CD4-positive, alpha-beta memory T cell (primary cell): ENCODE measurements at regions not wholly inside any gene's neighbourhood (a gene's known extent, or its start where the extent isn't known, plus 50 kb on each side); places are given as distances from the start of the nearest gene placed in this dataset.
A peak's percentile ranks its signal among the peaks of the same experiment; 100 is the strongest.
"Not testable (repeated sequence)": the region's sequence is repeated elsewhere in the genome, so short reads cannot be mapped to it uniquely, and the experiment has no call there.

Source experiments
- CTCF ChIA-PET: fragments of 350-600 bp; sonication (Branson Sonifier 250); formaldehyde crosslinking; loops from one replicate; lab custom pipeline; 2021; ENCODE audit warnings: inconsistent platforms; ENCODE audit not compliant: partially characterized antibody; lab: Charles Lee
- POLR2A ChIA-PET: fragments of 350-600 bp; sonication (Branson Sonifier 250); formaldehyde crosslinking; loops from one replicate; lab custom pipeline; 2021; ENCODE audit not compliant: partially characterized antibody; lab: Charles Lee
- DNase-seq, 5 donors: peaks; one replicate each; pipeline versions ENCODE4 v3.0.0 to v3.0.0-alpha.2; 2020 to 2022; ENCODE audit warnings: mixed read lengths in 1 of 5
- H3K27ac ChIP-seq: one replicate; pipeline ENCODE4 v1.7.0; 2013; ENCODE audit warnings: low read depth, low read length
- H3K27me3 ChIP-seq: 2 replicates; pipeline ENCODE4 v1.7.0; 2013; ENCODE audit warnings: mild to moderate bottlenecking, low read length, moderate library complexity; ENCODE audit not compliant: insufficient read depth
- H3K36me3 ChIP-seq: 2 replicates; pipeline ENCODE4 v1.7.0; 2013; ENCODE audit warnings: mild to moderate bottlenecking, low read length, moderate library complexity; ENCODE audit not compliant: insufficient read depth
- H3K4me1 ChIP-seq: 2 replicates; pipeline ENCODE4 v1.7.0; 2013; ENCODE audit warnings: mild to moderate bottlenecking, low read length, moderate library complexity; ENCODE audit not compliant: insufficient read depth
- H3K4me3 ChIP-seq, 2 donors: one replicate each; pipeline ENCODE4 v1.7.0; 2013; ENCODE audit warnings: low read length in 2 of 2, mild to moderate bottlenecking in 1 of 2
- H3K9me3 ChIP-seq, 2 donors: one replicate each; pipeline ENCODE4 v1.7.0; 2013; ENCODE audit warnings: low read length in 2 of 2, control low read depth in 1 of 2; ENCODE audit not compliant: control insufficient read depth in 1 of 2
- H3K27ac Mint-ChIP-seq, 7 donors: one replicate each; pipeline ENCODE4 v1.8.0; 2020 to 2021; ENCODE audit warnings: mixed read lengths in 7 of 7, mild to moderate bottlenecking in 6 of 7, inconsistent platforms in 3 of 7, moderate library complexity in 3 of 7
- H3K27me3 Mint-ChIP-seq, 2 donors: one replicate each; pipeline ENCODE4 v1.8.0; 2020 to 2021; ENCODE audit warnings: mixed read lengths in 2 of 2
- H3K36me3 Mint-ChIP-seq, 2 donors: one replicate each; pipeline ENCODE4 v1.8.0; 2020 to 2021; ENCODE audit warnings: mixed read lengths in 2 of 2, inconsistent platforms in 1 of 2, mild to moderate bottlenecking in 1 of 2
- H3K4me1 Mint-ChIP-seq, 4 donors: one replicate each; pipeline ENCODE4 v1.8.0; 2020 to 2021; ENCODE audit warnings: mixed read lengths in 4 of 4, mild to moderate bottlenecking in 1 of 4
- H3K4me3 Mint-ChIP-seq, 8 donors: one replicate each; pipeline ENCODE4 v1.8.0; 2020 to 2021; ENCODE audit warnings: mixed read lengths in 8 of 8, mild to moderate bottlenecking in 7 of 8, moderate library complexity in 6 of 8, inconsistent platforms in 3 of 8
- H3K9me3 Mint-ChIP-seq, 8 donors: one replicate each; pipeline ENCODE4 v1.8.0; 2020 to 2021; ENCODE audit warnings: mixed read lengths in 8 of 8, mild to moderate bottlenecking in 5 of 8, inconsistent platforms in 3 of 8, moderate library complexity in 1 of 8
- intact Hi-C: fragments of 100-400 bp; cut with micrococcal nuclease; formaldehyde crosslinking; loops from one replicate; pipeline ENCODE4 v1.15.1; 2023

GRCh38 chr3:106965307-106965706 is 411.9 kb upstream of the CCDC54 start:
- H3K4me3 Mint-ChIP-seq: no peak overlapping the region
- Histone ChIP-seq H3K4me3 (no peak overlapping the region), H3K36me3 (no peaks in the 10 kb centered on the region), H3K27ac (no peak overlapping the region), H3K27me3 (no peaks in the 10 kb centered on the region), H3K4me1 (no peaks in the 10 kb centered on the region), H3K9me3 (no peaks in the 10 kb centered on the region)
- ChIA-PET POLR2A (no interaction called here), CTCF (no interaction called here)
- H3K27me3 Mint-ChIP-seq: no peaks in the 10 kb centered on the region
- DNase-seq: no peak
- H3K9me3 Mint-ChIP-seq: peaks cover 0 to 2% (median 0%) of the 10 kb centered on the region in 8 donors
- no peaks in the 10 kb centered on the region for H3K4me1 Mint-ChIP-seq
- no peaks in the 10 kb centered on the region for H3K36me3 Mint-ChIP-seq
- H3K27ac Mint-ChIP-seq: no peak overlapping the region
- intact Hi-C loops: no loop called here

- H3K9me3 ChIP-seq: no peaks in the 10 kb centered on the region
- Mint-ChIP-seq H3K4me3 (no peak overlapping the region), H3K36me3 (no peaks in the 10 kb centered on the region), H3K27ac (no peak overlapping the region), H3K9me3 (peaks cover 0 to 2% (median 0%) of the 10 kb centered on the region in 8 donors), H3K27me3 (no peaks in the 10 kb centered on the region), H3K4me1 (no peaks in the 10 kb centered on the region)
- no peaks in the 10 kb centered on the region for H3K27me3 ChIP-seq
- DNase-seq: no peak
- POLR2A ChIA-PET: no interaction called here
- intact Hi-C loops: no loop called here
- no peak overlapping the region for H3K27ac ChIP-seq
- H3K4me3 ChIP-seq: no peak overlapping the region
- CTCF ChIA-PET: no interaction called here
- H3K4me1 ChIP-seq: no peaks in the 10 kb centered on the region
- H3K36me3 ChIP-seq: no peaks in the 10 kb centered on the region
These were observed 407.6 kb upstream of the CCDC54 start for GRCh38 chr3:106969596-106969995.

- H3K27ac Mint-ChIP-seq: no peak overlapping the region
- no peak for DNase-seq
- no peaks in the 10 kb centered on the region for H3K36me3 Mint-ChIP-seq
- no peaks in the 10 kb centered on the region for H3K4me1 Mint-ChIP-seq
- CTCF ChIA-PET: no interaction called here
- intact Hi-C loops: no loop called here
- no peak overlapping the region for H3K4me3 ChIP-seq
- no peaks in the 10 kb centered on the region for H3K27me3 Mint-ChIP-seq
- no peaks in the 10 kb centered on the region for H3K27me3 ChIP-seq
- POLR2A ChIA-PET: no interaction called here
- H3K9me3 ChIP-seq: no peaks in the 10 kb centered on the region
- H3K27ac ChIP-seq: no peak overlapping the region
- no peaks in the 10 kb centered on the region for H3K4me1 ChIP-seq
- H3K36me3 ChIP-seq: no peaks in the 10 kb centered on the region
- peaks cover 0 to 3% (median 0%) of the 10 kb centered on the region in 8 donors for H3K9me3 Mint-ChIP-seq
- H3K4me3 Mint-ChIP-seq: no peak overlapping the region
These were observed 395.8 kb upstream of the CCDC54 start for GRCh38 chr3:106981392-106981791.

GRCh38 chr3:106985721-106986120 is 391.5 kb upstream of the CCDC54 start:
- Mint-ChIP-seq H3K9me3 (peaks cover 0 to 10% (median 3%) of the 10 kb centered on the region in 8 donors), H3K36me3 (no peaks in the 10 kb centered on the region), H3K27me3 (peaks cover 0 to 2% of the 10 kb centered on the region in 2 donors), H3K4me3 (no peak overlapping the region), H3K4me1 (no peaks in the 10 kb centered on the region), H3K27ac (peak overlapping the region in 1 of 7 donors; percentile 62)
- POLR2A ChIA-PET: no interaction called here
- Histone ChIP-seq H3K4me3 (no peak overlapping the region), H3K4me1 (no peaks in the 10 kb centered on the region), H3K27ac (no peak overlapping the region), H3K9me3 (no peaks in the 10 kb centered on the region), H3K36me3 (no peaks in the 10 kb centered on the region), H3K27me3 (no peaks in the 10 kb centered on the region)
- CTCF ChIA-PET: no interaction called here
- no peak for DNase-seq
- intact Hi-C loops: no loop called here

GRCh38 chr3:106998841-106999682 is 378.2 kb upstream of the CCDC54 start:
- Mint-ChIP-seq H3K4me3 (peak overlapping the region in 6 of 8 donors; percentile 27 to 67 (median 52)), H3K4me1 (peaks cover 0 to 10% (median 1%) of the 10 kb centered on the region in 4 donors), H3K27ac (peak overlapping the region in 3 of 7 donors; percentile 17 to 77 (median 62))
- POLR2A ChIA-PET, CTCF ChIA-PET, H3K27me3 ChIP-seq, H3K9me3 Mint-ChIP-seq, H3K9me3 ChIP-seq, H3K4me3 ChIP-seq, H3K36me3 Mint-ChIP-seq, H3K4me1 ChIP-seq, H3K27me3 Mint-ChIP-seq, H3K27ac ChIP-seq, H3K36me3 ChIP-seq, intact Hi-C loops: not testable (repeated sequence)
- peak in 2 of 5 donors; percentile 2 to 5 for DNase-seq

GRCh38 chr3:107001635-107002034 is 375.6 kb upstream of the CCDC54 start:
- CTCF ChIA-PET: no interaction called here
- no peak overlapping the region for H3K4me3 Mint-ChIP-seq

GRCh38 chr3:107005352-107005751 is 371.9 kb upstream of the CCDC54 start:
- H3K4me3 ChIP-seq, POLR2A ChIA-PET, H3K27ac ChIP-seq, H3K4me1 Mint-ChIP-seq, H3K4me1 ChIP-seq, H3K27me3 ChIP-seq, CTCF ChIA-PET, DNase-seq, H3K9me3 ChIP-seq, intact Hi-C loops, H3K27me3 Mint-ChIP-seq, H3K4me3 Mint-ChIP-seq, H3K9me3 Mint-ChIP-seq, H3K36me3 ChIP-seq, H3K27ac Mint-ChIP-seq, H3K36me3 Mint-ChIP-seq: not testable (repeated sequence)

More at GRCh38 chr3:107001635-107002034, 375.6 kb upstream of the CCDC54 start:
- H3K27me3 ChIP-seq: no peaks in the 10 kb centered on the region
- no peaks in the 10 kb centered on the region for H3K9me3 ChIP-seq
- no peak overlapping the region for H3K27ac ChIP-seq
- no peak overlapping the region for H3K4me3 ChIP-seq
- Mint-ChIP-seq H3K36me3 (no peaks in the 10 kb centered on the region), H3K27me3 (peaks cover 1 to 2% of the 10 kb centered on the region in 2 donors), H3K4me1 (peaks cover 0 to 10% (median 1%) of the 10 kb centered on the region in 4 donors), H3K9me3 (peaks cover 0 to 3% (median 0%) of the 10 kb centered on the region in 8 donors), H3K27ac (no peak overlapping the region)
- POLR2A ChIA-PET: no interaction called here
- no peaks in the 10 kb centered on the region for H3K36me3 ChIP-seq
- intact Hi-C loops: no loop called here
- H3K4me1 ChIP-seq: no peaks in the 10 kb centered on the region
- no peak for DNase-seq
